ENCODE measurements at regions not wholly inside any gene's neighbourhood (a gene's known extent, or its start where the extent isn't known, plus 50 kb on each side); places are given as distances from the start of the nearest gene placed in this dataset.
"Not testable (repeated sequence)": the region's sequence is repeated elsewhere in the genome, so short reads cannot be mapped to it uniquely, and the experiment has no call there.

DNA sequence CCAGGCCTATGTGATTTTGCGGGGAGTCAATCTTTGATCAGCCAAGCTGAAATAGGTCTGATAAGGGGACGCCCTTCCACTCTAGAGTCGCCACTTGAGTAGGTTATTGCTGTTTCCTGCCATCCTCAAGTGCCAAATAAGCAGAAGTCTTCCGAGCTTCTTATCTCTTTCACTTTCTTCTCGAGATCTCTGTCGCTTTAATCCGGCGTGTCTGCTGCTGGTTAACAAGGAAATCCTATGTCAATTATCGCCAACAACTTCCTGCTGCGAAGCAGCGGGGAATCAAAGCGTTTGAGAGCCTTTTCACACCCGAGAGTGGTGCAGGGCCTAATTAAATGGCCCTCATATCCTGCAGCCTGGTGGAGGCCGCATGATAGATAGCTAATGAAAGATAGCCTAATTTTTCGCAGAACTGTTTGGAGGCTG is 215.9 kb downstream of the RAB11FIP2 start:
- H3K9me3 ChIP-seq (ENCODE audit: control insufficient read depth in 1 of 2, low read length in 2 of 2): no peaks in the 10 kb centered on the region
- H3K27me3 ChIP-seq (ENCODE audit: control insufficient read depth in 1 of 2, insufficient read depth in 2 of 2, low read length in 2 of 2): no peaks in the 10 kb centered on the region
- H3K27ac ChIP-seq (ENCODE audit: low read depth, low read length): no peak overlapping the region
- H3K36me3 ChIP-seq (ENCODE audit: control insufficient read depth in 1 of 2, insufficient read depth in 2 of 2, low read length in 2 of 2): no peaks in the 10 kb centered on the region
- H3K4me1 ChIP-seq (ENCODE audit: control insufficient read depth in 1 of 2, insufficient read depth in 2 of 2, low read length in 2 of 2): peaks cover 0 to 7% of the 10 kb centered on the region in 2 donors
- H3K4me3 ChIP-seq (ENCODE audit: low read depth in 1 of 2, low read length in 2 of 2): peak overlapping the region in 1 of 2 donors; percentile 37
- H3K9ac ChIP-seq (ENCODE audit: low read depth in 1 of 2, low read length in 2 of 2): no peak overlapping the region

DNA sequence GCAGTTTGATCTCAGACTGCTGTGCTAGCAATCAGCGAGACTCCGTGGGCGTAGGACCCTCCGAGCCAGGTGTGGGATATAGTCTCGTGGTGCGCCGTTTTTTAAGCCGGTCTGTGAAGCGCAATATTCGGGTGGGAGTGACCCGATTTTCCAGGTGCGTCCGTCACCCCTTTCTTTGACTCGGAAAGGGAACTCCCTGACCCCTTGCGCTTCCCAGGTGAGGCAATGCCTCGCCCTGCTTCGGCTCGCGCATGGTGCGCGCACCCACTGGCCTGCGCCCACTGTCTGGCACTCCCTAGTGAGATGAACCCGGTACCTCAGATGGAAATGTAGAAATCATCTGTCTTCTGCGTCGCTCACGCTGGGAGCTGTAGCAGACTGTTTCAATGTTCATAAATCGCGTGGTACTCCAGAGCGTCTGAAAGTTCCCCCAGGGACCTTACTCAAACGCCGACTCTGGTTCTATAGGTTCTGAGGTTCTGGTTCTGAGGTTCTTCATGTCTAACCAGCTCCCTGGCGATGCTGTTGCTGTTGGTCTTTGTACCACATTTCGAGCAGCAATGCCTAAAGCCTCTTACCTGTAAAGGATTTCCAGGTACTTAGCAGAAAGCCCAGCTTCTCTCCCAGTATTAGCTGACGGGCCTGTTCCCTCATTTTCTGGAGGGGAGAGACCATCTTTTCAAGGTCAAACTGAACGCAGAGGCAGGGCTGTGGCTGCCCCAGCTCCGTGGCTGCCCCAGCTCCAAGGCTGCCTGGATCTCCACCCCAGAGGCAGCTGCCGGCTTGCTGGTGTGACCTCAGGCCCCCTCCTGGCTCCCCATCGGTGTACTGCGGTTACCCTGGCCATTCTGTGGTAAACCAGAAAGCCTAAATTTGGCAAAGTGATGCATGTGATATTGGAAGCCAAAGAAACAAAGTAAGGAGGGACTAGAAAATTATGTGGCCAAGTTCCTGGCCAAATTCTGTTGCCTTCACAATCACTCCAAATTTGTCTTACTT is 207.9 kb downstream of the RAB11FIP2 start:
- not testable (repeated sequence) for H3K36me3 ChIP-seq (ENCODE audit: control insufficient read depth in 1 of 2, insufficient read depth in 2 of 2, low read length in 2 of 2); H3K9me3 ChIP-seq (ENCODE audit: control insufficient read depth in 1 of 2, low read length in 2 of 2); H3K27me3 ChIP-seq (ENCODE audit: control insufficient read depth in 1 of 2, insufficient read depth in 2 of 2, low read length in 2 of 2); H3K27ac ChIP-seq (ENCODE audit: low read depth, low read length); H3K9ac ChIP-seq (ENCODE audit: low read depth in 1 of 2, low read length in 2 of 2); H3K4me1 ChIP-seq (ENCODE audit: control insufficient read depth in 1 of 2, insufficient read depth in 2 of 2, low read length in 2 of 2)
- peak overlapping the region in 1 of 2 donors; percentile 43 for H3K4me3 ChIP-seq (ENCODE audit: low read depth in 1 of 2, low read length in 2 of 2)

DNA sequence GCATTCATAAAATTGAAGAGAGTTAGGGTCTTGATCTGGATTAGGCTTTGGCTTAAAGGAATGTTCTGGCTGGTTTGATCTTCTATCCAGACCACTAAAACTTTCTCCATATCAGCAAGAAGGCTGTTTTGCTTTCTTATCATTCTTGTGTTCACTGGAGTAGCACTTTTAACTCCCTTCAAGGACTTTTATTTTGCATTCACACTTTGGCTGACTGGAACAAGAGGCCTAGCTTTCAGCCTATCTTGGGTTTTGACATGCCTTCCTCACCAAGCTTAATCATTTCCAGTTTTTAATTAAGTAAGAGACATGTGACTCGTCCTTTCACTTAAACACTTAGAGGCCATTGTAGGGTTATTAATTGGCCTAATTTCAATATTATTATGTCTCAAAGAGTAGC is 190.3 kb downstream of the RAB11FIP2 start:
- not testable (repeated sequence) for H3K4me1 ChIP-seq (ENCODE audit: control insufficient read depth in 1 of 2, insufficient read depth in 2 of 2, low read length in 2 of 2); H3K36me3 ChIP-seq (ENCODE audit: control insufficient read depth in 1 of 2, insufficient read depth in 2 of 2, low read length in 2 of 2); H3K27ac ChIP-seq (ENCODE audit: low read depth, low read length); H3K4me3 ChIP-seq (ENCODE audit: low read depth in 1 of 2, low read length in 2 of 2); H3K9me3 ChIP-seq (ENCODE audit: control insufficient read depth in 1 of 2, low read length in 2 of 2); H3K27me3 ChIP-seq (ENCODE audit: control insufficient read depth in 1 of 2, insufficient read depth in 2 of 2, low read length in 2 of 2); H3K9ac ChIP-seq (ENCODE audit: low read depth in 1 of 2, low read length in 2 of 2)

DNA sequence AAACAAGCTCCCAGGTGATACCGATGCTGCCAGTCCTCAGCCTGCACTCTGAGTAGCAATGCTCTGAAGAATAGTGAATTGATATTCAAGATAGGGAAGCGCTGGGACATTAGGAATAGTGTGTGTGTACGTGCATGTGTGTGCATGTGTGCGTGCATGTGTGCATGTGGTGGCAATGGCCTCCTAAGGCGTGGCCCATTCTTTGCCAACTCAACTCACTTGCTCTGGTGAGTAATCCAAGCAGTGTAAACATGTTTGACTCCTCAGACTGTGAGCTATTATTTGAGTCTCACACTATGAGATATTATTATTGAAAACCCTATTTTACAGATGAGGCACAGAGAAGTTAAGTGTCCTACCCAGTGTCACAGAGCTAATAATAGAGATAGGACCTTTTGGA is 186.6 kb downstream of the RAB11FIP2 start:
- Histone ChIP-seq H3K9me3 (ENCODE audit: control insufficient read depth in 1 of 2, low read length in 2 of 2) (no peaks in the 10 kb centered on the region), H3K27ac (ENCODE audit: low read depth, low read length) (no peak overlapping the region), H3K4me3 (ENCODE audit: low read depth in 1 of 2, low read length in 2 of 2) (no peak overlapping the region), H3K4me1 (ENCODE audit: control insufficient read depth in 1 of 2, insufficient read depth in 2 of 2, low read length in 2 of 2) (no peaks in the 10 kb centered on the region), H3K27me3 (ENCODE audit: control insufficient read depth in 1 of 2, insufficient read depth in 2 of 2, low read length in 2 of 2) (peaks cover 3% of the 10 kb centered on the region in 2 donors), H3K36me3 (ENCODE audit: control insufficient read depth in 1 of 2, insufficient read depth in 2 of 2, low read length in 2 of 2) (no peaks in the 10 kb centered on the region), H3K9ac (ENCODE audit: low read depth in 1 of 2, low read length in 2 of 2) (no peak overlapping the region)

DNA sequence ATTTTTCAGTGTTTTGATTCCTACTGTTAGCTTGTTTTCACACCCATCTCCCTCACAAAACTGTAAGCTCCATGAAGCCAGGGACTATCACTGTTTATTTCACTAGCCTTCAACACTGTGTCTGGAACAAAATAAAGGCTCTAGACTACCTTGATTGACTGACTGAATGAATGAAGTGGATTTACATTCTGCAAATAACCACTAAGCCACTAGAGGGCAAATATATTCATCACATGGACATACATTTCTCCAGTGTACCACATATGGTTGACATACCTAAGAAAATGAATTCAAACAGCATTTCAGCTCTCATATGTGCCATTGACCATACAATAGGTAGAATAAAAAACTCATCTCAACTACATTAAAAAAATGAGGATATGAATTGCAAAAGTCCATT is 185.9 kb downstream of the RAB11FIP2 start:
- Histone ChIP-seq H3K4me1 (ENCODE audit: control insufficient read depth in 1 of 2, insufficient read depth in 2 of 2, low read length in 2 of 2) (no peaks in the 10 kb centered on the region), H3K36me3 (ENCODE audit: control insufficient read depth in 1 of 2, insufficient read depth in 2 of 2, low read length in 2 of 2) (no peaks in the 10 kb centered on the region), H3K27ac (ENCODE audit: low read depth, low read length) (no peak overlapping the region), H3K9me3 (ENCODE audit: control insufficient read depth in 1 of 2, low read length in 2 of 2) (no peaks in the 10 kb centered on the region), H3K27me3 (ENCODE audit: control insufficient read depth in 1 of 2, insufficient read depth in 2 of 2, low read length in 2 of 2) (peaks cover 3% of the 10 kb centered on the region in 2 donors), H3K9ac (ENCODE audit: low read depth in 1 of 2, low read length in 2 of 2) (no peak overlapping the region), H3K4me3 (ENCODE audit: low read depth in 1 of 2, low read length in 2 of 2) (no peak overlapping the region)

DNA sequence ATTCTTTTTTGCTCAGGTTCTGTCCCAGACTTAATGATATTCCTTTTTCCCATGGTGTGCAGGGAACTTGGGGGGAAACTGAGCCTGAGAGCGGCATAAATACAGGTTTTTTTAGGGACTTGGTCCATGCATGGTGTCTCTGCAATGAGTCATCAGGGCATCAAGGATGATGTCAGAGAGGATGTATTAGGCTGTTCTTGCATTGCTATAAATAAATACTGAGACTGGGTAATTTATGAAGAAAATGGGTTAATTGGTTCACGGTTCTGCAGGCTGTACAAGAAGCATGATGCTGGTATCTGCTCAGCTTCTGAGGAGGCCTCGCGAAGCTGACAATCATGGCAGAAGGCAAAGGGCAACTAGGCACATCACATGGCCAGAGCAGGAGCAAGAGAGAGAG is 185.4 kb downstream of the RAB11FIP2 start:
- Histone ChIP-seq H3K27me3 (ENCODE audit: control insufficient read depth in 1 of 2, insufficient read depth in 2 of 2, low read length in 2 of 2) (peaks cover 3% of the 10 kb centered on the region in 2 donors), H3K27ac (ENCODE audit: low read depth, low read length) (no peak overlapping the region), H3K36me3 (ENCODE audit: control insufficient read depth in 1 of 2, insufficient read depth in 2 of 2, low read length in 2 of 2) (no peaks in the 10 kb centered on the region), H3K4me1 (ENCODE audit: control insufficient read depth in 1 of 2, insufficient read depth in 2 of 2, low read length in 2 of 2) (no peaks in the 10 kb centered on the region), H3K4me3 (ENCODE audit: low read depth in 1 of 2, low read length in 2 of 2) (no peak overlapping the region), H3K9me3 (ENCODE audit: control insufficient read depth in 1 of 2, low read length in 2 of 2) (no peaks in the 10 kb centered on the region), H3K9ac (ENCODE audit: low read depth in 1 of 2, low read length in 2 of 2) (no peak overlapping the region)

DNA sequence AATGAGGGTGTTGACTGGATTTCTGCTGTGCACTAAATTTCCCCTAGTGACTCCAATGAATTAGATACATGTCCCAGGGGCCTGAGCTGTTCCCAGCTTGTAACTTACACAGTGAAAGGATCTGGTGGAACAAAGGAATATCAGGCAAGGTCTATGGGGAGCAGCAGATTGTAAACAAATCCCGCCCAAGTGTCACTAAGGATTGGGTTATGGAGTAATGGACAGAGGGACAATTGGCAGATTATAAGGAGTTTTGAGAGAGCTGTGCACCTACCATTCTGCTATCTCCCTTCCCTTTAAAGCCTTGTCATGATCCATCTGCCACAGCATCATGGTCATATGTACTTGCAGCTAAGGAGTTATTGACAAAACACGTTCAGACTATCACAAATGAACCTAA is 183.0 kb downstream of the RAB11FIP2 start:
- Histone ChIP-seq H3K9ac (ENCODE audit: low read depth in 1 of 2, low read length in 2 of 2) (no peak overlapping the region), H3K4me1 (ENCODE audit: control insufficient read depth in 1 of 2, insufficient read depth in 2 of 2, low read length in 2 of 2) (no peaks in the 10 kb centered on the region), H3K27me3 (ENCODE audit: control insufficient read depth in 1 of 2, insufficient read depth in 2 of 2, low read length in 2 of 2) (peaks cover 1 to 3% of the 10 kb centered on the region in 2 donors), H3K9me3 (ENCODE audit: control insufficient read depth in 1 of 2, low read length in 2 of 2) (no peaks in the 10 kb centered on the region), H3K36me3 (ENCODE audit: control insufficient read depth in 1 of 2, insufficient read depth in 2 of 2, low read length in 2 of 2) (no peaks in the 10 kb centered on the region), H3K27ac (ENCODE audit: low read depth, low read length) (no peak overlapping the region), H3K4me3 (ENCODE audit: low read depth in 1 of 2, low read length in 2 of 2) (no peak overlapping the region)

DNA sequence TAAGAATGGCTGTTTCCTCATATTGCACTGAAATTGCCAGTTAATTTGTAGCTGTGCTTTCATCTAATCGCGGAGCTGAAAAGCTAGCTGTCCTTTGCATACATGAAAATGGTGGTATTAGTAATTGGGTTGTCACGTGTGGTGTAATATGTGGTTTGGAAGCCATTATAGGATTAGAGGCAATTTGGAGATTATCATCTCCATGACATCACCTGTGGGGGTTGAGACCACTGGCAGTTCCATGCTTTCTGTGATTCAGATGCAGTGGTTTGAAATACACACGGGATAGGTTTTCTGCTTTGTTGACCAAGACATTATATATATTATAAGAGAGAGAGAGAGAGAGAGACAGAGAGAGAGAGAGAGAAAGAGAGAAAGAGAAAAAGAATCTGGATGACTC is 180.8 kb downstream of the RAB11FIP2 start:
- Histone ChIP-seq H3K36me3 (ENCODE audit: control insufficient read depth in 1 of 2, insufficient read depth in 2 of 2, low read length in 2 of 2) (no peaks in the 10 kb centered on the region), H3K27me3 (ENCODE audit: control insufficient read depth in 1 of 2, insufficient read depth in 2 of 2, low read length in 2 of 2) (no peaks in the 10 kb centered on the region), H3K4me3 (ENCODE audit: low read depth in 1 of 2, low read length in 2 of 2) (no peak overlapping the region), H3K27ac (ENCODE audit: low read depth, low read length) (no peak overlapping the region), H3K4me1 (ENCODE audit: control insufficient read depth in 1 of 2, insufficient read depth in 2 of 2, low read length in 2 of 2) (no peaks in the 10 kb centered on the region), H3K9me3 (ENCODE audit: control insufficient read depth in 1 of 2, low read length in 2 of 2) (no peaks in the 10 kb centered on the region), H3K9ac (ENCODE audit: low read depth in 1 of 2, low read length in 2 of 2) (no peak overlapping the region)

DNA sequence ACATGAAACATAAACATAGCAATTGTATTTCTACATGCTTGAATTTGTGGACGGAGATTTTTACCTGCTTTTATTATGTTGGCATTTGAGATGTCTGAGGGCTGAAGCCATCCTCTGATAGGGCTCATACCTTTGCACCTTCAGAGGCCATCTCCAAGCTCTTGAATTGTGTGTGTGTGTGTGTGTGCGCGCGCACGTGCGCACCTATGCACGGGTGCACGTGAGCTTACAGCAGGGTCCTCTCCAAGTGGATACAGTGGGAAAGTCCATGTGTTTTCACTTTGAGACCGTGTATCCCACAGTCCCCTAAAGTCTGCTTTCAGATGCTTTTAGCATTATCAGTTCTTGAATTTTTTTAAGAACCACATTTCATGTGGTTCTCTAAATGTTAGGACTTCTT is 178.6 kb downstream of the RAB11FIP2 start:
- Histone ChIP-seq H3K27ac (ENCODE audit: low read depth, low read length) (no peak overlapping the region), H3K27me3 (ENCODE audit: control insufficient read depth in 1 of 2, insufficient read depth in 2 of 2, low read length in 2 of 2) (no peaks in the 10 kb centered on the region), H3K4me3 (ENCODE audit: low read depth in 1 of 2, low read length in 2 of 2) (no peak overlapping the region), H3K4me1 (ENCODE audit: control insufficient read depth in 1 of 2, insufficient read depth in 2 of 2, low read length in 2 of 2) (no peaks in the 10 kb centered on the region), H3K9me3 (ENCODE audit: control insufficient read depth in 1 of 2, low read length in 2 of 2) (no peaks in the 10 kb centered on the region), H3K9ac (ENCODE audit: low read depth in 1 of 2, low read length in 2 of 2) (no peak overlapping the region), H3K36me3 (ENCODE audit: control insufficient read depth in 1 of 2, insufficient read depth in 2 of 2, low read length in 2 of 2) (no peaks in the 10 kb centered on the region)

DNA sequence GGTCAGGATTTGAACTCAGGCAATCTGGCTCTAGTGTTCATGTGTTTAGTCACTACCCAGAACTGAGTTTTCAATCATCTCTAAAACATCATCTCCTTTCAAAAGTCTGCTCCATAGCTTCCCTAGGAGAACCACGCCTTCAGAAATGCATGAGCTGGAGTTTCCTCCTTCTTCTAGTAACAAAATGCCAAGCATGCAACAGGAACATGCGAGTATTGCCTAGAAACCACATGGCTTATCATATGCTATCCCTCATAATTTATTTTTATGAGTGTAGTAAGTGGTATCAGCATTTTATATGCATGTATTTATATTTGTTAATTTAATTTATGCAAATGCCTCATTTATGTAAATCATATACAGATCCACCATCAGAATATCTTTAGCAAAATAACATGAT is 170.9 kb downstream of the RAB11FIP2 start:
- Histone ChIP-seq H3K4me3 (ENCODE audit: low read depth in 1 of 2, low read length in 2 of 2) (no peak overlapping the region), H3K9ac (ENCODE audit: low read depth in 1 of 2, low read length in 2 of 2) (no peak overlapping the region), H3K27me3 (ENCODE audit: control insufficient read depth in 1 of 2, insufficient read depth in 2 of 2, low read length in 2 of 2) (peaks cover 0 to 5% of the 10 kb centered on the region in 2 donors), H3K27ac (ENCODE audit: low read depth, low read length) (no peak overlapping the region), H3K4me1 (ENCODE audit: control insufficient read depth in 1 of 2, insufficient read depth in 2 of 2, low read length in 2 of 2) (no peaks in the 10 kb centered on the region), H3K36me3 (ENCODE audit: control insufficient read depth in 1 of 2, insufficient read depth in 2 of 2, low read length in 2 of 2) (no peaks in the 10 kb centered on the region), H3K9me3 (ENCODE audit: control insufficient read depth in 1 of 2, low read length in 2 of 2) (no peaks in the 10 kb centered on the region)

Data from duodenal mucosa (tissue), 2 donors.